H1 (cell line): ENCODE measurements at regions not wholly inside any gene's neighbourhood (a gene's known extent, or its start where the extent isn't known, plus 50 kb on each side); places are given as distances from the start of the nearest gene placed in this dataset.

ENCODE experiments used
- CTCF ChIA-PET: fragments of 300-600 bp; sonication (Branson Sonifier 250); formaldehyde crosslinking; loops from one replicate; lab custom pipeline; 2021; ENCODE audit not compliant: partially characterized antibody; lab: Charles Lee
- POLR2A ChIA-PET: fragments of 300-600 bp; sonication (Branson Sonifier 250); formaldehyde crosslinking; loops from one replicate; lab custom pipeline; 2021; ENCODE audit warnings: inconsistent platforms; ENCODE audit not compliant: partially characterized antibody; lab: Charles Lee
- DNase-seq, 2 experiments: peaks; one replicate each; pipeline versions ENCODE4 v3.0.0 to v3.0.0-alpha.2; 2010 to 2022; ENCODE audit warnings: low spot score in 2 of 2, low read depth in 1 of 2, mixed read lengths in 1 of 2
- FAIRE-seq: peaks from 2 replicates; lab custom pipeline; 2011; peaks lifted over from hg19 to GRCh38; lab: Jason Lieb, UNC
- H2AFZ ChIP-seq: 2 replicates; pipeline ENCODE4 v1.8.1; 2012; ENCODE audit warnings: low read length, inconsistent platforms
- H2AK5ac ChIP-seq: 2 replicates; pipeline ENCODE4 v1.6.1; 2013; ENCODE audit warnings: low read depth, low read length
- H2BK120ac ChIP-seq: replicated peaks from 2 replicates; pipeline ENCODE3; 2013; ENCODE audit warnings: low read depth, low read length, inconsistent platforms
- H2BK12ac ChIP-seq: 2 replicates; pipeline ENCODE4 v1.6.1; 2013; ENCODE audit warnings: low read depth, low read length
- H2BK15ac ChIP-seq: 2 replicates; pipeline ENCODE4 v1.6.1; 2013; ENCODE audit warnings: low read length
- H2BK20ac ChIP-seq: 2 replicates; pipeline ENCODE4 v1.6.1; 2013; ENCODE audit warnings: low read length
- H2BK5ac ChIP-seq: 2 replicates; pipeline ENCODE4 v1.6.1; 2013; ENCODE audit warnings: low read depth, low read length
- H3K14ac ChIP-seq: 2 replicates; pipeline ENCODE4 v1.6.1; 2013; ENCODE audit warnings: inconsistent platforms; ENCODE audit not compliant: insufficient read length
- H3K18ac ChIP-seq: 2 replicates; pipeline ENCODE4 v1.6.1; 2013; ENCODE audit warnings: low read length; ENCODE audit errors: extremely low read depth
- H3K23ac ChIP-seq: 2 replicates; pipeline ENCODE4 v1.6.1; 2013; ENCODE audit warnings: inconsistent platforms; ENCODE audit not compliant: insufficient read length
- H3K23me2 ChIP-seq: 2 replicates; pipeline ENCODE4 v1.6.1; 2013; ENCODE audit warnings: low read depth, low read length
- H3K27ac ChIP-seq: 2 replicates; pipeline ENCODE4 v1.6.1; 2011; ENCODE audit warnings: low read depth, low read length, inconsistent platforms
- H3K27me3 ChIP-seq, 4 experiments: replicated peaks in 1 of 4; 1 replicate in 1 of 4; 2 replicates in 3 of 4; pipeline versions ENCODE4 v1.6.1 to v1.8.1; 2011 to 2013; ENCODE audit warnings: low read length in 3 of 4, mild to moderate bottlenecking in 3 of 4, inconsistent platforms in 2 of 4, mixed read lengths in 2 of 4, moderate library complexity in 1 of 4; ENCODE audit not compliant: control insufficient read depth in 3 of 4, insufficient read depth in 3 of 4; ENCODE audit errors: extremely low read depth in 1 of 4
- H3K36me3 ChIP-seq, 4 experiments: 2 replicates each; pipeline versions ENCODE4 v1.6.1 to v1.8.1; 2011 to 2013; ENCODE audit warnings: mild to moderate bottlenecking in 4 of 4, low read length in 3 of 4, moderate library complexity in 2 of 4, control low read depth in 1 of 4, inconsistent platforms in 1 of 4; ENCODE audit not compliant: insufficient read depth in 4 of 4, control insufficient read depth in 2 of 4
- H3K4ac ChIP-seq: replicated peaks from 2 replicates; pipeline ENCODE3; 2013; ENCODE audit warnings: low read length, low read depth, mixed read lengths, inconsistent platforms; ENCODE audit not compliant: insufficient read length
- H3K4me1 ChIP-seq, 4 experiments: replicated peaks in 1 of 4; 1 replicate in 1 of 4; 2 replicates in 3 of 4; pipeline versions ENCODE4 v1.6.1 to v1.8.1; 2011 to 2013; ENCODE audit warnings: low read length in 3 of 4, inconsistent platforms in 2 of 4, mixed read lengths in 1 of 4; ENCODE audit not compliant: insufficient read depth in 4 of 4, control insufficient read depth in 3 of 4
- H3K4me2 ChIP-seq, 2 experiments: 2 replicates each; pipeline versions ENCODE4 v1.6.1 to v1.8.1; 2011 to 2013; ENCODE audit warnings: low read depth in 2 of 2, low read length in 2 of 2, control low read depth in 1 of 2, inconsistent platforms in 1 of 2, mild to moderate bottlenecking in 1 of 2; ENCODE audit not compliant: insufficient read depth in 1 of 2
- H3K4me3 ChIP-seq, 4 experiments: fragments of 200-600, 300-600 bp in 1 of 4; sonication (generic), shearing (Covaris generic), sonication (Bioruptor Twin) in 1 of 4; 2 replicates each; pipeline versions ENCODE4 v1.5.1 to v1.8.1; 2011 to 2016; ENCODE audit warnings: low read length in 4 of 4, low read depth in 3 of 4, control low read depth in 2 of 4, inconsistent platforms in 2 of 4, mild to moderate bottlenecking in 2 of 4, mixed read lengths in 1 of 4, moderate library complexity in 1 of 4; ENCODE audit not compliant: insufficient read depth in 2 of 4; ENCODE audit errors: extremely low read depth in 1 of 4
- H3K56ac ChIP-seq: replicated peaks from 2 replicates; pipeline ENCODE3; 2013; ENCODE audit warnings: low read depth, mild to moderate bottlenecking, mixed read lengths, low read length, inconsistent platforms; ENCODE audit not compliant: insufficient read length
- H3K79me1 ChIP-seq: 2 replicates; pipeline ENCODE4 v1.6.1; 2013; ENCODE audit warnings: low read depth, low read length, control low read depth
- H3K79me2 ChIP-seq, 2 experiments: 2 replicates each; pipeline versions ENCODE4 v1.6.1 to v1.8.1; 2012 to 2013; ENCODE audit warnings: low read length in 2 of 2, mild to moderate bottlenecking in 2 of 2, inconsistent platforms in 1 of 2; ENCODE audit not compliant: insufficient read depth in 2 of 2, control insufficient read depth in 1 of 2
- H3K9ac ChIP-seq, 4 experiments: replicated peaks in 1 of 4; 1 replicate in 1 of 4; 2 replicates in 3 of 4; pipeline versions ENCODE4 v1.6.1 to v1.8.1; 2011 to 2013; ENCODE audit warnings: low read depth in 3 of 4, low read length in 3 of 4, control low read depth in 2 of 4, mild to moderate bottlenecking in 2 of 4, moderate library complexity in 2 of 4, inconsistent platforms in 1 of 4; ENCODE audit errors: extremely low read depth in 1 of 4
- H3K9me3 ChIP-seq, 2 experiments: 2 replicates each; pipeline versions ENCODE4 v1.6.1 to v1.8.1; 2012 to 2013; ENCODE audit warnings: mild to moderate bottlenecking in 2 of 2, moderate library complexity in 2 of 2, control low read depth in 1 of 2, inconsistent platforms in 1 of 2, low read depth in 1 of 2, low read length in 1 of 2, mixed read lengths in 1 of 2; ENCODE audit not compliant: insufficient read depth in 2 of 2
- H4K20me1 ChIP-seq, 2 experiments: replicated peaks in 1 of 2; 2 replicates each; pipeline versions ENCODE3 to v1.8.1; 2011 to 2013; ENCODE audit warnings: inconsistent platforms in 2 of 2, low read length in 2 of 2, mild to moderate bottlenecking in 1 of 2; ENCODE audit not compliant: insufficient read depth in 2 of 2, control insufficient read depth in 1 of 2
- H4K5ac ChIP-seq: 2 replicates; pipeline ENCODE4 v1.6.1; 2013; ENCODE audit warnings: low read length, low read depth, mixed read lengths, inconsistent platforms; ENCODE audit not compliant: insufficient read length
- H4K8ac ChIP-seq: 2 replicates; pipeline ENCODE4 v1.8.0; 2013; ENCODE audit warnings: mild to moderate bottlenecking, moderate library complexity, low read length, inconsistent platforms; ENCODE audit not compliant: insufficient read depth; ENCODE audit errors: extremely low read depth
- H4K91ac ChIP-seq: replicated peaks from 2 replicates; pipeline ENCODE3; 2013; ENCODE audit warnings: low read length, mixed read lengths, inconsistent platforms; ENCODE audit not compliant: insufficient read length
- BACH1 ChIP-seq: IDR thresholded peaks from 2 replicates; pipeline ENCODE4 v1.6.1; 2012; ENCODE audit warnings: low read length, improper control_type of control experiment
- BCL11A ChIP-seq, 2 experiments: IDR thresholded peaks; one replicate each; pipeline ENCODE4 v1.6.1; 2011; ENCODE audit warnings: low read depth in 2 of 2, low read length in 2 of 2, mild to moderate bottlenecking in 2 of 2
- EZH2 ChIP-seq: fragments of 200-600 bp; sonication (generic); IDR thresholded peaks from 2 replicates; pipeline ENCODE4 v1.7.1; 2012; ENCODE audit warnings: low read depth, mild to moderate bottlenecking, moderate library complexity, low read length, inconsistent platforms; ENCODE audit not compliant: severe bottlenecking
- HDAC2 ChIP-seq, 2 experiments: fragments of 300-600 bp in 1 of 2; sonication (generic) in 1 of 2; IDR thresholded peaks; 2 replicates each; pipeline ENCODE4 v1.6.1; 2011 to 2012; ENCODE audit warnings: low read depth in 2 of 2, low read length in 2 of 2, mild to moderate bottlenecking in 2 of 2, moderate library complexity in 2 of 2, borderline replicate concordance in 1 of 2, inconsistent platforms in 1 of 2
- NANOG ChIP-seq: IDR thresholded peaks from 2 replicates; pipeline ENCODE4 v1.6.1; 2011; ENCODE audit warnings: low read length, low read depth, mild to moderate bottlenecking, inconsistent platforms; ENCODE audit not compliant: insufficient read depth, poor library complexity, severe bottlenecking
- NRF1 ChIP-seq: IDR thresholded peaks from 2 replicates; pipeline ENCODE4 v1.6.1; 2011; ENCODE audit warnings: mild to moderate bottlenecking, low read depth, low read length, improper control_type of control experiment
- SIN3A ChIP-seq, 2 experiments: IDR thresholded peaks in 1 of 2; conservative IDR thresholded peaks in 1 of 2; 2 replicates each; pipeline ENCODE4 v1.6.1; 2011 to 2012; ENCODE audit warnings: low read length in 2 of 2, improper control_type of control experiment in 1 of 2, low read depth in 1 of 2, mild to moderate bottlenecking in 1 of 2
- SIX5 ChIP-seq: IDR thresholded peaks from 2 replicates; pipeline ENCODE4 v1.6.1; 2011; ENCODE audit warnings: mild to moderate bottlenecking, low read depth, low read length
- SP1 ChIP-seq: IDR thresholded peaks from 2 replicates; pipeline ENCODE4 v1.6.1; 2011; ENCODE audit warnings: low read depth, low read length
- SP4 ChIP-seq: IDR thresholded peaks from 2 replicates; pipeline ENCODE4 v1.6.1; 2012; ENCODE audit warnings: low read length, inconsistent platforms
- TEAD4 ChIP-seq: IDR thresholded peaks from 2 replicates; pipeline ENCODE4 v1.6.1; 2012; ENCODE audit warnings: low read depth, low read length, inconsistent platforms, mixed read lengths
- WGBS, 2 experiments: shearing (Covaris generic) in 1 of 2; methylation state at CpG; one replicate each; pipeline versions ENCODE4 v1.1.6 to v1.1.7; 2013 to 2015; ENCODE audit warnings: low lambda C conversion rate in 2 of 2, mixed read lengths in 2 of 2, inconsistent platforms in 1 of 2, low coverage in 1 of 2, missing lambda C conversion rate in 1 of 2; ENCODE audit not compliant: insufficient replicate concordance in 2 of 2, insufficient coverage in 1 of 2, insufficient read length in 1 of 2; ENCODE audit errors: extremely low coverage in 1 of 2, missing lambda C conversion rate in 1 of 2; 5-methylcytosine and 5-hydroxymethylcytosine counted together
- TF ChIP-seq, protein P1 (sequence below): IDR thresholded peaks from 2 replicates; pipeline ENCODE4 v1.6.1; 2011; ENCODE audit warnings: low read length, improper control_type of control experiment

DNA sequence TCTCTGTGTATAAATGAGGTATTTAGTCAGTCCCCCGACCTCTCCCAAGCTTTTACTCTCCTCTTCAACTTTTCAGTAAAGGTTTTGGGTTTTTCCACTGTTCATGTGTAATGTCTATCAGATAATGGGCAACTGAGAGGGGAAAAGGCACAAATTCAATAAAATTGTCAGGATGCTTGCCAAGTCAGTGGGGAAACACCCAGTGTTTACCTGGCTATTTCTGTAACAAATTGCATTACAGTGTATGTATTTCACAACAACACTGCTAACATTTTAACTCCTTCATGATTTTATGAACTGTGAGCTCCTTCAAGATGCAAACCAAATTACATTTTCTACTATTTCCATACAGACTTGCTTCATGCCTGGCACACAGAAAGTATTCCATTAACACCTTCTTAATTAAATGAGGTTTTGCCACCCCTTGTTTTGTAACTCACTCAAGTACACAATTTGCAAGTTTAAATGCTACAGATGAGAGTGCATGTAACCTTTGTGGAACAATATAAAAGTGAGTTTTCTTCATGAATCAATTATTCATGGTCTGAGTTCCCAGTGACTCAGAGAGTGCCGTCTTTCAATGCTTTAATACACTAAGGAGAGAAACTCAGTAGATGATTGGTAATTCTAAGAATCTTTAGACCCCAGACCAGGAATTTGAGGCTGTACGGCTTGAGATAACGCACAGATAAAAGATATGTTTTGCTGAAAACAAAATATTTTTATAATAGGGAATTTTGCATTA is 149.8 kb upstream of the TLL1 start:
- TF ChIP-seq BCL11A (IDR thresholded peaks at IDR 0.05; ENCODE audit: low read depth in 2 of 2, low read length in 2 of 2) (no peak), NANOG (no peak), EZH2 (no peak), BACH1 (no peak), SIX5 (no peak), HDAC2 (IDR thresholded peaks at IDR 0.05; ENCODE audit: borderline replicate concordance in 1 of 2, low read depth in 2 of 2, low read length in 2 of 2) (no peak), SIN3A (conservative IDR thresholded peaks at IDR 0.05 in 1 of 2, IDR thresholded peaks at IDR 0.05 in 1 of 2; ENCODE audit: low read depth in 1 of 2, low read length in 2 of 2) (no peak), SP4 (no peak), TEAD4 (no peak), NRF1 (no peak), SP1 (no peak)
- TF ChIP-seq, protein P1, sequence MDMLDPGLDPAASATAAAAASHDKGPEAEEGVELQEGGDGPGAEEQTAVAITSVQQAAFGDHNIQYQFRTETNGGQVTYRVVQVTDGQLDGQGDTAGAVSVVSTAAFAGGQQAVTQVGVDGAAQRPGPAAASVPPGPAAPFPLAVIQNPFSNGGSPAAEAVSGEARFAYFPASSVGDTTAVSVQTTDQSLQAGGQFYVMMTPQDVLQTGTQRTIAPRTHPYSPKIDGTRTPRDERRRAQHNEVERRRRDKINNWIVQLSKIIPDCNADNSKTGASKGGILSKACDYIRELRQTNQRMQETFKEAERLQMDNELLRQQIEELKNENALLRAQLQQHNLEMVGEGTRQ: no peak
- no peak for FAIRE-seq
- POLR2A ChIA-PET: no interaction called here
- Histone ChIP-seq H3K56ac (no peak overlapping the region), H2BK15ac (no peak overlapping the region), H3K27ac (no peak overlapping the region), H3K18ac (no peak overlapping the region), H3K27me3 (no peaks in the 10 kb centered on the region), H3K23ac (no peak overlapping the region), H4K91ac (no peak overlapping the region), H4K20me1 (no peaks in the 10 kb centered on the region), H2BK5ac (no peak overlapping the region), H3K9ac (no peak overlapping the region), H3K36me3 (no peaks in the 10 kb centered on the region), H3K79me1 (no peaks in the 10 kb centered on the region), H3K4me1 (peaks cover 0 to 11% (median 0%) of the 10 kb centered on the region in 4 experiments; a peak in 3 of 7 replicates), H3K4ac (no peak overlapping the region), H2AK5ac (no peak overlapping the region), H3K4me2 (no peak overlapping the region), H3K4me3 (no peak overlapping the region), H4K8ac (no peak overlapping the region), H4K5ac (no peak overlapping the region), H2AFZ (no peak overlapping the region), H2BK20ac (no peak overlapping the region), H2BK120ac (no peak overlapping the region), H3K23me2 (no peaks in the 10 kb centered on the region; the same call in 1 of the 2 replicates), H2BK12ac (no peak overlapping the region), H3K14ac (no peak overlapping the region), H3K79me2 (no peaks in the 10 kb centered on the region), H3K9me3 (no peaks in the 10 kb centered on the region)
- 88% methylated on average over 4 of the region's 4 CpGs; no CpG with 5 or more reads in 1 of the 2 experiments for WGBS, 2 experiments
- no peak for DNase-seq
- CTCF ChIA-PET: no interaction called here
